ENCODE measurements at regions not wholly inside any gene's neighbourhood (a gene's known extent, or its start where the extent isn't known, plus 50 kb on each side); places are given as distances from the start of the nearest gene placed in this dataset.
"Not testable (repeated sequence)": the region's sequence is repeated elsewhere in the genome, so short reads cannot be mapped to it uniquely, and the experiment has no call there.

DNA sequence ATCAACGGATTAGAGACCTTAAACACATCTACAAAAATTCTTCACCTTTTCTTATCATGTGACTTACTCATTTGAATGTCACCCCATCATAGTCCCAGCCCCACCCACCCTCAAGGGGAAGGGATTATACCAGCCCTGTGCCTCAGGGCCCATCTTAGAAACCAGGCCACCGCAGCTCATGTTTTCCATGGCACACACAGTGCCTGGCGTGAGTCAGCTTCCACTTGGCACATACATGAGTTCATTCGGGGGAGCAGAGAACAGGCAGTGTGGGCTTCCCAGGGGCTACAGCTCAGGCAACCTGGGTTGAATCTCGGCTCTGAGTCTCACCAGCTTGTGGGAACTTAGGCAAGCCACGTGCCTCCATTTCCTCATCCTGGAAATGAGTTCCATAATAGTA, 310.6 kb downstream of the NPHP4 start:
- no peaks in the 10 kb centered on the region for H3K4me1 ChIP-seq (ENCODE audit: control insufficient read depth in 3 of 3, insufficient read depth in 3 of 3, low read length in 3 of 3)
- H3K9me3 ChIP-seq (ENCODE audit: control insufficient read depth in 3 of 3, low read length in 3 of 3): peaks cover 0 to 2% (median 0%) of the 10 kb centered on the region in 3 donors
- H3K9ac ChIP-seq (ENCODE audit: low read depth in 1 of 3, low read length in 3 of 3): no peak overlapping the region
- peaks cover 8 to 31% (median 15%) of the 10 kb centered on the region in 3 donors for H3K27me3 ChIP-seq (ENCODE audit: control insufficient read depth in 3 of 3, insufficient read depth in 3 of 3, low read length in 3 of 3)
- no peaks in the 10 kb centered on the region for H3K36me3 ChIP-seq (ENCODE audit: control insufficient read depth in 3 of 3, insufficient read depth in 3 of 3, low read length in 3 of 3)
- no peak overlapping the region for H3K27ac ChIP-seq (ENCODE audit: low read depth, low read length)
- H3K4me3 ChIP-seq (ENCODE audit: low read length in 3 of 3): no peak overlapping the region

DNA sequence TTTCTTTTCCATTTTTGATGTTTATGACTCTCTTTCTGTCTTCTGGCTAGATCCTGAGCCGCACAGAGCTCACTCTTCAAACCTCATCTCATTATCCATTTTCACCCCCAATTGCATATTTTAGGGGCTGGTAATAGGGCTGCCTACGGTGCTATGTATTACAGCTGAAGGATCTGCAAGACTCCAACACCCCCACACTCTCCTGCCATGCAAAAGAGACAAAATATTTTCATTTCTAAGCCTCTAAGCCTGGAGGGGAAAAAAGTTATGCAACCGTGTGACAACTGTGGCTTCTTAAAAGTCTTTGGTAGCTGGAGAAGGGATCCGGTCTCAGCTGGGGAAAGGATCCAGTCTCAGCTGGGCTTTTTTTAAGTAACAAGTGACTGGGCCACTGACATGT, 311.6 kb downstream of the NPHP4 start:
- H3K4me1 ChIP-seq (ENCODE audit: control insufficient read depth in 3 of 3, insufficient read depth in 3 of 3, low read length in 3 of 3): no peaks in the 10 kb centered on the region

DNA sequence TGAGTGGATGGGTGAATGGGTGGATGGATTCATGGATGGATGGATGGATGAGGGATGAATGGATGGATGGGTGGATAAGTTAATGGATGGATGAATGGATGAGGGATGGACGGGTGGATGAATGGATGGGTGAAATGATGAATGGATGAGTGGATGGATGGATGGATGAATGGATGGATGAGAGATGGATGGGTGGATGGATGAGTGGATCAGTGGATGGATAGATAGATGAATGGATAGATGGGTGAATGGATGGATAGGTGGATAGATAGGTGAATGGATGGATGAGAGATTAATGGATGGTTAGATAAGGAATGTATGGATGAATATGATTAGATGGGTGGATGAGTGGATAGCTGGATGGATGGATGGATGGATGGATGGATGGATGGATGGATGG, 313.5 kb downstream of the NPHP4 start:
- Histone ChIP-seq H3K4me1 (ENCODE audit: control insufficient read depth in 3 of 3, insufficient read depth in 3 of 3, low read length in 3 of 3) (no peaks in the 10 kb centered on the region), H3K27ac (ENCODE audit: low read depth, low read length) (no peak overlapping the region), H3K9me3 (ENCODE audit: control insufficient read depth in 3 of 3, low read length in 3 of 3) (peaks cover 0 to 2% (median 2%) of the 10 kb centered on the region in 3 donors), H3K36me3 (ENCODE audit: control insufficient read depth in 3 of 3, insufficient read depth in 3 of 3, low read length in 3 of 3) (no peaks in the 10 kb centered on the region), H3K9ac (ENCODE audit: low read depth in 1 of 3, low read length in 3 of 3) (no peak overlapping the region), H3K4me3 (ENCODE audit: low read length in 3 of 3) (no peak overlapping the region), H3K27me3 (ENCODE audit: control insufficient read depth in 3 of 3, insufficient read depth in 3 of 3, low read length in 3 of 3) (peaks cover 0 to 12% (median 5%) of the 10 kb centered on the region in 3 donors)

More for the DNA sequence above, 311.6 kb downstream of the NPHP4 start:
- no peak overlapping the region for H3K9ac ChIP-seq (ENCODE audit: low read depth in 1 of 3, low read length in 3 of 3)
- H3K9me3 ChIP-seq (ENCODE audit: control insufficient read depth in 3 of 3, low read length in 3 of 3): peaks cover 0 to 2% (median 2%) of the 10 kb centered on the region in 3 donors
- no peak overlapping the region for H3K27ac ChIP-seq (ENCODE audit: low read depth, low read length)
- H3K4me3 ChIP-seq (ENCODE audit: low read length in 3 of 3): no peak overlapping the region
- no peaks in the 10 kb centered on the region for H3K36me3 ChIP-seq (ENCODE audit: control insufficient read depth in 3 of 3, insufficient read depth in 3 of 3, low read length in 3 of 3)
- peaks cover under 1 to 25% (median 13%) of the 10 kb centered on the region in 3 donors for H3K27me3 ChIP-seq (ENCODE audit: control insufficient read depth in 3 of 3, insufficient read depth in 3 of 3, low read length in 3 of 3)

DNA sequence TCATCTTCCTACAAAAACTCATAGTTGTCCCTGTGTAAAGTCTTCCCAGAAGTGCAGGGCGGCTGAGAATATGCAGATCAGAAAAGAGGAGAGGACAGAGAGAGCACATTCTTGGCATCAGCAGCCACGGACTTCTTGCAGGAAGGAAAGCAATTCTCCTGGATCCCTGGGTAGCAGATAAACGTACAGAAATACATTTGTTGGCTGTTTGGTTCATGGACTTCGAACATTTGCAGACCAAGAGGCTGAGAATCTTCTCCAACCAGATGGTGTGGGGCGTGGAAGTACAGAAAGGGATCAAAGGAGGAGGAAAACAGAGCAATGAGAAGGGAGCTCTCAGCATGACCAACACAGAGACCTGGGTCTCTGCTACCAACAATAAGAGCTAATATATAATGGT, 319.9 kb downstream of the NPHP4 start:
- H3K27me3 ChIP-seq (ENCODE audit: control insufficient read depth in 3 of 3, insufficient read depth in 3 of 3, low read length in 3 of 3); H3K36me3 ChIP-seq (ENCODE audit: control insufficient read depth in 3 of 3, insufficient read depth in 3 of 3, low read length in 3 of 3); H3K9ac ChIP-seq (ENCODE audit: low read depth in 1 of 3, low read length in 3 of 3); H3K27ac ChIP-seq (ENCODE audit: low read depth, low read length); H3K4me1 ChIP-seq (ENCODE audit: control insufficient read depth in 3 of 3, insufficient read depth in 3 of 3, low read length in 3 of 3); H3K4me3 ChIP-seq (ENCODE audit: low read length in 3 of 3); H3K9me3 ChIP-seq (ENCODE audit: control insufficient read depth in 3 of 3, low read length in 3 of 3): not testable (repeated sequence)

DNA sequence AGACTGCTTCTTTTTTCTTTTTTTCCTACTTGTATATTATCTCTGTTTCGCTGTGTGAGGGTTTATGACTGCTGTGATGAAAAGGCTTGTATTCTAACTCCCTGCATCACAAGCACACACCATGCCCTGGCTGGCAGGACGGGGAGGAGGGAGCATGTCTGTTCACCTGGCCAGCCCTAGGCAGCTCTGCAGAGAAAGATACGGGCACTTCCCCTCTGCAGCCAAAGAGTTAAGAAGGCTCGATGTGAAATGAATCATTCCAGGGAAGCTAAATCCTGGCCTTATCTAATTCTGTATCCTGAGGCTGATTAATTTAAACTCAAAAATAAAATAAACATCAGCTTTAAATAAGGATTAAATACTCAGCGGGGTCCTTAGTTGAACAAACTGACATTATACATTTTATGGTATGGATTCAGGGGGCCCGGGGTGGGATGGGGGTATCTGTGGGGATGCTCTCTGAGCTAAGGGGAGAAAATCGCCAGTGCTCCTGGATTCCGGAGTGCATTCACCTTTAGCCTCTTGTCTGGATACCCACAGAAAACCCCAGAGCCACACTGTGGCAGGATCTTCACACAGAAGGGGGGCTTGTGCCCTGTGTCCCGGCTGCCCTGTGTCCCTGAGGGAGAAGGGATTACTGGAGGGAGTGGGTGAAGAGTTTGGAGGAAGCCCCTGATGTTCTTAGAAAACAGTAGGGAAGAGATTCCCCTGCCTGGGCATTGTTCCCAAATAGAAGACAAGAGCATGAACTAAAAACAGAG, 321.5 kb downstream of the NPHP4 start:
- no peak overlapping the region for H3K9ac ChIP-seq (ENCODE audit: low read depth in 1 of 3, low read length in 3 of 3)
- H3K36me3 ChIP-seq (ENCODE audit: control insufficient read depth in 3 of 3, insufficient read depth in 3 of 3, low read length in 3 of 3): no peaks in the 10 kb centered on the region
- no peak overlapping the region for H3K27ac ChIP-seq (ENCODE audit: low read depth, low read length)
- H3K4me3 ChIP-seq (ENCODE audit: low read length in 3 of 3): no peak overlapping the region
- peaks cover 2% of the 10 kb centered on the region in 3 donors for H3K9me3 ChIP-seq (ENCODE audit: control insufficient read depth in 3 of 3, low read length in 3 of 3)
- peaks cover 0 to 7% (median 0%) of the 10 kb centered on the region in 3 donors for H3K27me3 ChIP-seq (ENCODE audit: control insufficient read depth in 3 of 3, insufficient read depth in 3 of 3, low read length in 3 of 3)
- H3K4me1 ChIP-seq (ENCODE audit: control insufficient read depth in 3 of 3, insufficient read depth in 3 of 3, low read length in 3 of 3): no peaks in the 10 kb centered on the region

DNA sequence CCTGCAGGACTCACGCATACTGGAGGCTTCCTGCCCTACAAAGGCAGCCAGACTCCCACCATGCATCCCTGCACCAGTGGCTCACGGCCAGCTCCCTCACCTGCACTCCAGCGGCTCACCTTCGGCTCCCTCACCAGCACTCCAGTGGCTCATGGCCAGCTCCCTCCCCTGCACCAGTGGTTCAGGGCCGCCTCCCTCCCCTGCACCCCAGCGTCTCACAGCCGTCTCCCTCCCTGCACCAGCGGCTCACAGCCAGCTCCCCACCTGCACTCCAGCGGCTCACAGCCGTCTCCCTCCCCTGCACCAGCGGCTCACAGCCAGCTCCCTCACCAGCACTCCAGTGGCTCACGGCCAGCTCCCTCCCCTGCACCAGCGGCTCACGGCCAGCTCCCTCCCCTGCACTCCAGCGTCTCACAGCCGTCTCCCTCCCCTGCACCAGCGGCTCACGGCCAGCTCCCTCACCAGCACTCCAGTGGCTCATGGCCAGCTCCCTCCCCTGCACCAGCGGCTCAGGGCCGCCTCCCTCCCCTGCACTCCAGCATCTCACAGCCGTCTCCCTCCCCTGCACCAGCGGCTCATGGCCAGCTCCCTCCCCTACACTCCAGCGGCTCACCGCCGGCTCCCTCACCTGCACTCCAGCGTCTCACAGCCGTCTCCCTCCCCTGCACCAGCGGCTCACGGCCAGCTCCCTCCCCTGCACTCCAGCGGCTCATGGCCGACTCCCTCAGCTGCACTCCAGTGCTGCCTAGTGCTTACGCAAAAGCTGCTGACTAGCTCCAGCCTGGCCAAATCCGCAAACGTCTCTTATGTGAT, 324.5 kb downstream of the NPHP4 start:
- H3K36me3 ChIP-seq (ENCODE audit: control insufficient read depth in 3 of 3, insufficient read depth in 3 of 3, low read length in 3 of 3): no peaks in the 10 kb centered on the region
- peaks cover 0 to 18% (median 13%) of the 10 kb centered on the region in 3 donors for H3K27me3 ChIP-seq (ENCODE audit: control insufficient read depth in 3 of 3, insufficient read depth in 3 of 3, low read length in 3 of 3)
- no peak overlapping the region for H3K4me3 ChIP-seq (ENCODE audit: low read length in 3 of 3)
- no peak overlapping the region for H3K9ac ChIP-seq (ENCODE audit: low read depth in 1 of 3, low read length in 3 of 3)
- no peak overlapping the region for H3K27ac ChIP-seq (ENCODE audit: low read depth, low read length)
- no peaks in the 10 kb centered on the region for H3K4me1 ChIP-seq (ENCODE audit: control insufficient read depth in 3 of 3, insufficient read depth in 3 of 3, low read length in 3 of 3)
- peaks cover 0 to 2% (median 0%) of the 10 kb centered on the region in 3 donors for H3K9me3 ChIP-seq (ENCODE audit: control insufficient read depth in 3 of 3, low read length in 3 of 3)

DNA sequence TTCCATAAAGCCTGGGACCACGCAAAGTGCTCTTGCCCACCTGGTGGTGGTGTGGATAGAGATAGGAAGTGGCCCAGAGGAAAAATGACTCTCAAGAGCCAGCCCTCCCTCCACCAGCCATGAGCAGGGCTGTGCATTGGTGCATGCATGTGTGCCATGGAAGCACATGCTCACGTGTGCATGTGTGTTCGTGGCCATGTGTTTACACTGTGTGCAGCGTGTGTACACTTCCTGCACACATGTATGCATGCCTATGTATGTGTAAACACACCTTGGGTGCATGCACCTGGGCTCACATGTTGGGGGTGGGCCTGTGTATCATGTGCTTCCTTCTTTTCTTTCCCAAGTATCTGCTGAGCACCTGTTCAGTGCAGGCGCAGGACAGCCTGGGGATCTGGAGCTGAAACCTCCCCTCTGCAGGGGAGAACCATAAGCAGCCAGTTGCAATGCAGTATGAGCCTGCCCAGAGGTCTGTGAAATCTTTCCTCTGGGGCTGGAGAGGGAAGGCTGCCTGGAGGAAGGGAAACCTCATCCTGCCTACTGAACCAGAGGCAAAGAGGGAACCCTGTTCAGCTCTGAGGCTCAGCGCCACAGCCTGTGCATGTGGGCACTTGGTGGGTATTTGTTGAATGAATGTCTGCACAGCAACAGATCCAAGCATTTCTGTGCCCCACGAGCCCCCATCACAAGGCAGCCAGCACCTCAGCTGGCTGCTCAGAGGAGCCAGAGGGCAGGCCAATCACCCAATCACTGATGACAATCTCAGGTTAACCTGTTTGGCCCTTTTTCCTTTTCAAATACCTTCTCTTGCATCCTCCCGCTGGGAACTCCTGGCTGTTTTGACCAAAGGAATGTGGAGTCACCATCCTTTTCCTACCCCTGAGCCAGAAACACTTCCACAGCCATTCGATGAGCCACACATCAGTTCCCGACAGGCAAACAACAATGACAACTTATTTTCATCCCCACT, 327.0 kb downstream of the NPHP4 start:
- H3K27ac ChIP-seq (ENCODE audit: low read depth, low read length): no peak overlapping the region
- no peaks in the 10 kb centered on the region for H3K9me3 ChIP-seq (ENCODE audit: control insufficient read depth in 3 of 3, low read length in 3 of 3)
- no peak overlapping the region for H3K4me3 ChIP-seq (ENCODE audit: low read length in 3 of 3)
- H3K9ac ChIP-seq (ENCODE audit: low read depth in 1 of 3, low read length in 3 of 3): no peak overlapping the region
- H3K4me1 ChIP-seq (ENCODE audit: control insufficient read depth in 3 of 3, insufficient read depth in 3 of 3, low read length in 3 of 3): no peaks in the 10 kb centered on the region
- H3K27me3 ChIP-seq (ENCODE audit: control insufficient read depth in 3 of 3, insufficient read depth in 3 of 3, low read length in 3 of 3): peaks cover 0 to 29% (median 25%) of the 10 kb centered on the region in 3 donors
- no peaks in the 10 kb centered on the region for H3K36me3 ChIP-seq (ENCODE audit: control insufficient read depth in 3 of 3, insufficient read depth in 3 of 3, low read length in 3 of 3)

DNA sequence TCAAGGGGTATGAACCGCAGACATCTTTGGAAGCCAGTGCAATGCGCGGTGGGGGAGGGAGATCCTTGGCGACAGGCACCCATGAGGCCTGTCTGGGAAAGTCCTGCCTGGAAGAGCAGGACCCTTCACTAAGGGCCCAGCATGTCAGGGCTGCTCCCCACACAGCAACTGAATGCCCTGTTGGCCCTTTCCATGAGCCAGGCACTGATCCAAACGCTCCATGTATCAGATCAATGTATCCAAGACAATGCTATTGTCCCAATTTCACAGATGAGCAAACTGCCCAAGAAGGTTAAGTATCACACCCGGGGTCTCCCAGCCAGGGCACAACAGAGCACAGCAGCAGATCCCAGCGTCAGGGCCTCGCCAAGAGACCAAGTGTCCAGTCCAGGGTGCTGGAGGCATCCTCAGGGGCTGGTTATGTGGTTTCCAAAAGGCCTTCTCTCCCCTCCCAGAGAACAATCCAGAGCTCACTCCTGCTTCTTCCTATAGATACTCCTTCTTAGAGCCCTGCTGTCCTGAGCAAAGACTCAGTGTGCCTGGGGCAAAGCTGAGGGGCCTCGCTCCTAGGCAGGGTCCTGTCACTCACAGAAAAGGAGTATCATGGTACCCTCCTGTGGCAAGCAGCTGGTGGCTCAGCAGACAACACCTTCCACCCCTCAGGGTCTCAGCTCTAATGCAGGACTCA, 328.0 kb downstream of the NPHP4 start:
- Histone ChIP-seq H3K27me3 (ENCODE audit: control insufficient read depth in 3 of 3, insufficient read depth in 3 of 3, low read length in 3 of 3) (peaks cover 0 to 27% (median 25%) of the 10 kb centered on the region in 3 donors), H3K4me1 (ENCODE audit: control insufficient read depth in 3 of 3, insufficient read depth in 3 of 3, low read length in 3 of 3) (no peaks in the 10 kb centered on the region), H3K27ac (ENCODE audit: low read depth, low read length) (no peak overlapping the region), H3K36me3 (ENCODE audit: control insufficient read depth in 3 of 3, insufficient read depth in 3 of 3, low read length in 3 of 3) (no peaks in the 10 kb centered on the region), H3K4me3 (ENCODE audit: low read length in 3 of 3) (no peak overlapping the region), H3K9me3 (ENCODE audit: control insufficient read depth in 3 of 3, low read length in 3 of 3) (no peaks in the 10 kb centered on the region), H3K9ac (ENCODE audit: low read depth in 1 of 3, low read length in 3 of 3) (no peak overlapping the region)

DNA sequence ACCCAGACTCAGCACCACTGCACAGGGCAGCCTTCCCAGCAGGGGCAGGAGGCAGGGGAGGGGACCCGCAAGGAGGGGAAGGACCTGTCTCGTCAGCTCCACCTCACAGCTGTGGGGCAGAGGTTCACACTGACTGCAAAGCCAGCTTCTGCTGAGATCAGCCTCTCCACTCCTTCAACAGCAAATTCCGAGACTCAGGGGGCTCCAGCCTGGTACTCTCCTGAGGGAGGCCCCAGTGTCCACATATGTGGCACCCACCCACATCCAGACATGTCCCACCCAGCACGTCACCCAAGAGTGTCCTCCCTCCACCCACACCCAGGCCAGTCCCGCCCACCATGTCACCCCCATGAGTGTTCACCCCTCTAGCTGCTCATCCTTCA, 329.5 kb downstream of the NPHP4 start:
- no peak overlapping the region for H3K27ac ChIP-seq (ENCODE audit: low read depth, low read length)
- H3K4me1 ChIP-seq (ENCODE audit: control insufficient read depth in 3 of 3, insufficient read depth in 3 of 3, low read length in 3 of 3): no peaks in the 10 kb centered on the region
- H3K9ac ChIP-seq (ENCODE audit: low read depth in 1 of 3, low read length in 3 of 3): no peak overlapping the region
- peaks cover 0 to 27% (median 25%) of the 10 kb centered on the region in 3 donors for H3K27me3 ChIP-seq (ENCODE audit: control insufficient read depth in 3 of 3, insufficient read depth in 3 of 3, low read length in 3 of 3)
- no peaks in the 10 kb centered on the region for H3K36me3 ChIP-seq (ENCODE audit: control insufficient read depth in 3 of 3, insufficient read depth in 3 of 3, low read length in 3 of 3)
- H3K9me3 ChIP-seq (ENCODE audit: control insufficient read depth in 3 of 3, low read length in 3 of 3): no peaks in the 10 kb centered on the region
- H3K4me3 ChIP-seq (ENCODE audit: low read length in 3 of 3): no peak overlapping the region
